Loucy (cell line): ENCODE measurements at regions not wholly inside any gene's neighbourhood (a gene's known extent, or its start where the extent isn't known, plus 50 kb on each side); places are given as distances from the start of the nearest gene placed in this dataset.

Experiments
- H2AFZ ChIP-seq: fragments of 200-600 bp; sonication (generic); 2 replicates; pipeline ENCODE4 v1.6.0; 2016; ENCODE audit warnings: antibody characterized with exemption, mild to moderate bottlenecking, low read length, moderate library complexity
- H3F3A ChIP-seq: fragments of 200-600 bp; 2 replicates; pipeline ENCODE4 v1.6.0; 2016; ENCODE audit warnings: antibody characterized with exemption, low read depth, mild to moderate bottlenecking
- H3K27me3 ChIP-seq: fragments of 200-600 bp; sonication (generic); 2 replicates; pipeline ENCODE4 v1.6.1; 2014; ENCODE audit warnings: low read length, mild to moderate bottlenecking; ENCODE audit not compliant: insufficient read depth, poor library complexity, severe bottlenecking
- H3K36me3 ChIP-seq: fragments of 200-600 bp; sonication (generic); 2 replicates; pipeline ENCODE4 v1.6.1; 2016; ENCODE audit warnings: low read length; ENCODE audit not compliant: insufficient read depth
- H3K4me1 ChIP-seq: fragments of 200-600 bp; sonication (generic); 2 replicates; pipeline ENCODE4 v1.5.1; 2014; ENCODE audit warnings: low read length, mild to moderate bottlenecking; ENCODE audit not compliant: insufficient read depth, poor library complexity, severe bottlenecking
- H3K4me2 ChIP-seq: fragments of 200-600 bp; sonication (generic); 2 replicates; pipeline ENCODE4 v1.6.0; 2014; ENCODE audit warnings: antibody characterized with exemption, low read length, low read depth, mild to moderate bottlenecking; ENCODE audit not compliant: poor library complexity, severe bottlenecking
- H3K4me3 ChIP-seq: fragments of 200-600 bp; sonication (generic); 2 replicates; pipeline ENCODE4 v1.5.1; 2014; ENCODE audit warnings: low read length, mild to moderate bottlenecking, mixed read lengths; ENCODE audit not compliant: poor library complexity, severe bottlenecking
- H3K79me2 ChIP-seq: fragments of 200-600 bp; sonication (generic); 2 replicates; pipeline ENCODE4 v1.6.1; 2014; ENCODE audit warnings: low read length; ENCODE audit not compliant: insufficient read depth
- H3K9ac ChIP-seq: fragments of 200-600 bp; sonication (generic); 2 replicates; pipeline ENCODE4 v1.6.0; 2014; ENCODE audit warnings: mild to moderate bottlenecking, low read depth, low read length, moderate library complexity; ENCODE audit not compliant: poor library complexity, severe bottlenecking
- H3K9me2 ChIP-seq: fragments of 200-600 bp; sonication (generic); replicated peaks from 2 replicates; pipeline ENCODE4 v1.6.1; 2016; ENCODE audit warnings: low read depth, low read length, mixed read lengths
- H3K9me3 ChIP-seq: fragments of 200-600 bp; sonication (generic); 2 replicates; pipeline ENCODE4 v1.6.1; 2014; ENCODE audit warnings: mild to moderate bottlenecking, antibody characterized with exemption, low read length, low read depth; ENCODE audit not compliant: insufficient read depth
- H4K20me1 ChIP-seq: fragments of 200-600 bp; sonication (generic); 2 replicates; pipeline ENCODE4 v1.6.0; 2014; ENCODE audit warnings: antibody characterized with exemption, low read length, mild to moderate bottlenecking; ENCODE audit not compliant: insufficient read depth, poor library complexity, severe bottlenecking
- CTCF ChIP-seq: fragments of 200-600 bp; sonication (generic); conservative IDR thresholded peaks from 2 replicates; pipeline ENCODE4 v1.5.1; 2014; ENCODE audit warnings: mild to moderate bottlenecking, antibody characterized with exemption, low read length
- EZH2phosphoT487 ChIP-seq: fragments of 200-600 bp; IDR thresholded peaks from 2 replicates; pipeline ENCODE4 v1.6.1; 2018; ENCODE audit warnings: antibody characterized with exemption, mild to moderate bottlenecking, moderate library complexity, borderline replicate concordance

GRCh38 chr2:181371195-181371594 lies 86.0 kb upstream of the ITGA4 start:
- peak overlapping the region; percentile 60 for H3K9ac ChIP-seq
- H4K20me1 ChIP-seq: no peaks in the 10 kb centered on the region
- H3K36me3 ChIP-seq: no peaks in the 10 kb centered on the region

GRCh38 chr2:181371782-181372645 lies 85.2 kb upstream of the ITGA4 start:
- Histone ChIP-seq H3K79me2 (no peaks in the 10 kb centered on the region), H3K4me2 (peak overlapping the region; percentile 49), H3K4me1 (peaks cover 62% of the 10 kb centered on the region), H3K9me3 (no peaks in the 10 kb centered on the region), H3K27me3 (no peaks in the 10 kb centered on the region), H3K36me3 (no peaks in the 10 kb centered on the region), H2AFZ (0 out of 2 replicates have a peak overlapping the region, but pooled peaks have one; percentile 28), H4K20me1 (no peaks in the 10 kb centered on the region), H3K9ac (peak overlapping the region; percentile 60), H3F3A (peaks cover 3% of the 10 kb centered on the region; the same call in 1 of the 2 replicates), H3K4me3 (peak overlapping the region; percentile 24), H3K9me2 (no peaks in the 10 kb centered on the region)
- TF ChIP-seq EZH2phosphoT487 (no peak), CTCF (no peak)

More at GRCh38 chr2:181371195-181371594, 86.0 kb upstream of the ITGA4 start:
- Histone ChIP-seq H2AFZ (peak overlapping the region; percentile 45; the same call in 1 of the 2 replicates), H3K9me3 (no peaks in the 10 kb centered on the region), H3F3A (peaks cover 3% of the 10 kb centered on the region; the same call in 1 of the 2 replicates), H3K9me2 (no peaks in the 10 kb centered on the region), H3K4me1 (peaks cover 58% of the 10 kb centered on the region), H3K4me3 (peak overlapping the region; percentile 24), H3K27me3 (no peaks in the 10 kb centered on the region), H3K79me2 (no peaks in the 10 kb centered on the region), H3K4me2 (peak overlapping the region; percentile 49)
- TF ChIP-seq EZH2phosphoT487: no peak
- TF ChIP-seq CTCF: no peak

GRCh38 chr2:181372646-181373040 lies 84.5 kb upstream of the ITGA4 start:
- TF ChIP-seq EZH2phosphoT487: no peak
- no peak for TF ChIP-seq CTCF

More at GRCh38 chr2:181372646-181373040, 84.5 kb upstream of the ITGA4 start:
- Histone ChIP-seq H3K79me2 (no peaks in the 10 kb centered on the region), H3K4me2 (peak overlapping the region; percentile 49), H4K20me1 (no peaks in the 10 kb centered on the region), H3K36me3 (no peaks in the 10 kb centered on the region), H3K9me3 (no peaks in the 10 kb centered on the region), H3K4me1 (peaks cover 58% of the 10 kb centered on the region), H2AFZ (0 out of 2 replicates have a peak overlapping the region, but pooled peaks have one; percentile 28), H3F3A (peaks cover 3% of the 10 kb centered on the region; the same call in 1 of the 2 replicates), H3K9ac (peak overlapping the region; percentile 44), H3K27me3 (no peaks in the 10 kb centered on the region), H3K9me2 (no peaks in the 10 kb centered on the region), H3K4me3 (no peak overlapping the region)
